ENCODE measurements at regions not wholly inside any gene's neighbourhood (a gene's known extent, or its start where the extent isn't known, plus 50 kb on each side); places are given as distances from the start of the nearest gene placed in this dataset.
A peak's percentile ranks its signal among the peaks of the same experiment; 100 is the strongest.

- intact Hi-C loops (cut with DNase I) = no loop called here
- DNase-seq = no peak
Measured at GRCh38 chr12:58593557-58594304, 326.6 kb downstream of the LRIG3 start.

GRCh38 chr12:58596381-58596780, 323.9 kb downstream of the LRIG3 start:
- intact Hi-C loops (cut with DNase I) = no loop called here
- no peak for DNase-seq

GRCh38 chr12:58601529-58601928, 318.8 kb downstream of the LRIG3 start:
- DNase-seq = no peak

GRCh38 chr12:58602179-58602578, 318.1 kb downstream of the LRIG3 start:
- DNase-seq = no peak
- intact Hi-C loops (cut with DNase I) = no loop called here

More at GRCh38 chr12:58601529-58601928, 318.8 kb downstream of the LRIG3 start:
- intact Hi-C loops (cut with DNase I) = no loop called here

DNA sequence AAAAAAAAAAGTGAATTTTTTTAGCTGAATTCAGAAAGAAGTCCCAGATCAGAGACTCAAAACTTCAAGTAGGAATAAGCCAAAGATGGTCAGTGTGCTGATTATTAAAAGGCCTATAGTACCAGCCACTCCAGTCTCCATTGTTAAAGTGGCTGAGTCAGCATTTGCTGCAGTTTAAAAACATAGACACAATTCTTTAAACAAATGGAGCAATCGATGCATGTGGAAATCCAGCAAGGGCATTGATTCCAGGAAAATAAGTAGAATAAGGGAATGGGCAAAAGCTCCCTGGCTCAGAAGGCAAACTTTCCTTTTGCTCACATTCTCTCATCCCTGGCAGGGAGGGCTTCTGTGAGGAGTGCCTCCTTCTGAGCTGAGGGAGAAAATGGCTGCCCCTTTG, 317.6 kb downstream of the LRIG3 start:
- DNase-seq = no peak
- intact Hi-C loops (cut with DNase I) = no loop called here

GRCh38 chr12:58607805-58608204, 312.5 kb downstream of the LRIG3 start:
- intact Hi-C loops (cut with DNase I) = no loop called here
- no peak for DNase-seq

GRCh38 chr12:58608711-58609110, 311.6 kb downstream of the LRIG3 start:
- no peak for DNase-seq
- intact Hi-C loops (cut with DNase I) = no loop called here

- intact Hi-C loops (cut with DNase I) = no loop called here
- no peak for DNase-seq
Measured at GRCh38 chr12:58615047-58615446, 305.3 kb downstream of the LRIG3 start.

- no peak for DNase-seq
- intact Hi-C loops (cut with DNase I) = no loop called here
Measured at GRCh38 chr12:58615576-58615975, 304.7 kb downstream of the LRIG3 start.

DNA sequence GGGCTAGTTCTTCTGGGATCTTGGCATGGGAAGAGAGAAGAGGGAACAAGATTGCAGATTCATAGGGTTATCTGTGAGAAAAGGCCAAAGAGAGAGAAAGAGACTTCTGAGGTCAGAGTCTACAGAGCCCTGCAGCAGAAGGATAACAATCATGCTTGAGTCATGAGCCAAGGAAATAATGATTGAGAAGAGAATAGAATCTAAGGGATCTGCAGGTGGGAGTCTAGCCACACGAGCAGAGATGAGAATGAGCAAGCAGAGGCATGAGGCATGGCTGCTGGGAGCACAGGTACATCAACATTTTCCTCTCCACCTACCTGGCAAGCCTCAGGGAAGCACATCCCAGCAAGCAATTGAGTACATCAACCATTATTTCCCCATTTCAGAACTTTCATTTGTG, 303.7 kb downstream of the LRIG3 start:
- intact Hi-C loops (cut with DNase I) = no loop called here
- DNase-seq = no peak

GRCh38 chr12:58621126-58621525, 299.2 kb downstream of the LRIG3 start:
- intact Hi-C loops (cut with DNase I) = no loop called here
- peak in 2 of 10 donors; percentile 60 for DNase-seq

DNA sequence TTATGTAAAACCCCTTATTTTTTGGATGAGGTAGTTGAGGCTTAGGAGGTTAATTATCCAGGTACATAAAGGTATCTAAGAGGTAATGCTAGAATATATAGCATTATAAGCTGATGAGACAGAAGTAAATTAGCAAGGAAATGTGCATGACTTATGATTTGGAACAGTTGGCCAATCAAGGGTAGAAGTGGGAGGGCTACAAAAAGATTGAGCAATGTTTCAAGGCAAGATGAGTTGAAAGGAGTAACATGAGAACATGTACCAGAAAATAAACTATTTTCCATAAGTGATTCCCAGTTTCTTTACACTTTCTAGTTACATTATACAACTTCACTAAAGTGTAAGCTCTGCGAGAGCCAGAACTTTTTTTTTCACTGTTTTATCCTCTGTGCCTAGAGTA, 290.9 kb downstream of the LRIG3 start:
- DNase-seq = no peak
- intact Hi-C loops (cut with DNase I) = no loop called here

DNA sequence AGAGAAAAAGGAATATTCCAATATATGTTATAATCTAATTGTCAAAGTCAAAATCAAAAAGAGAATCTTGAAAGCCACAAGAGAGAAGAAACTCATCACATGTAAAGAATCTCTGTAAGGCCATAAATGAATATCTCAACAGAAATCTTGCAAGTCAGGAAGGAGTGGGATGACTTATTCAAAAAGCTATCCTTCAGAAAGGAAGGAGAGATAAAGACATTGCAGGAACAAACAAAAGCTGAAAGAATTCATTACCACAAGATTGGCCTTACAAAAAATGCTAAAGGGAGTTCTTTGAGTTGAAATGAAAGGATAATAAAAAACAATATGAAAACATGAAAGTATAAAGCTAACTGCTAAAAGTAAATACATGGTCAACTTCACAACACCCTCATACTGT, 286.8 kb downstream of the LRIG3 start:
- intact Hi-C loops (cut with DNase I) = no loop called here
- DNase-seq = no peak

DNA sequence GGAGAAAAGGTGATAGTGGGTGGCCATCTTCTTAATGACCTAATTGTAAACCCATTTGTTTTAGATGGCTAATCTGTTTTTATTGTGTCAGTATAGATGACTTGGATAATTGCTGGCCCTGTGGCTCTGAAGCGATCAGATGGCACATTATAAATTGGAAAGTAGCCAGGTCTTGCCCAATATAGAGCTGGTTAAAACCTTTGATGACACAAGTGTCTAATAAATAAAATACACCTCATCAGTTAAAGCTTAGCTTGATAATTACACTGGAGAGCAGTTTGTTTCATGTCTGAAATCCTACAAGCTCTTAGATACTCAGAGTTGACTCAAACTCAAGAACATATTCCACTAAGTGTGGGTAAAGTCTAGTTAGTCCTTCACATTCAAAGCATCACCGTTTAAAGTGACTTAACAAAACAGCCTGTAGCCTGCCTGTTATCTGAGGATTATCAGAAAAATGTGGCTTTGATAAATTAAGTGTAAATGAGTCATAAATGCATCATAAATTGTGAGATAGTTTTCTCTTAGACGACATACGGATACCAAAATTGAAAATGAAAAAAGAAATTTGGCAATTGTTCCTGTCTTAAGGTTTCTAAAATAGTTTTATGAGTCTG, 280.9 kb downstream of the LRIG3 start:
- intact Hi-C loops (cut with DNase I) = no loop called here
- DNase-seq = no peak

GRCh38 chr12:58640314-58640713, 280.0 kb downstream of the LRIG3 start:
- intact Hi-C loops (cut with DNase I) = no loop called here
- DNase-seq = no peak

- intact Hi-C loops (cut with DNase I) = no loop called here
- DNase-seq = no peak
Measured at GRCh38 chr12:58645946-58646345, 274.4 kb downstream of the LRIG3 start.

DNA sequence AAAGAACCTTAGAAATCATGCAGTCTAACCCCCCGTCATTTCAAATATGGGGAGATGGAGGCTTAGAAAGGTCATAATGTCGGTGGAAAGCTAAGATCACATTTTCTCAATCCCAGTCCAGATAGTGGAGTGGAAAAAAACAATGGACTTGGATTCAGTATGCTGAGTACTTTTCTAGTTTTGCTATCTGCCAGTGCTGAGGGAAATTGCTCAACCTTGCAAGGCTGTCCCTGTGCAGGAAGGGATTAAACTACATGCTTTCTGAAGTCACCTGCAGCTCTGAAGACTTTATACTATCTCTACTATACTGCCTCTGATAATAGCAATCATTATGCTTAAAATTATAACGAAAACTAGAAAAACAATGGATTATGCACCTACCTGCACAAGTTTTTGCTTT, 272.8 kb downstream of the LRIG3 start:
- intact Hi-C loops (cut with DNase I) = no loop called here

DNA sequence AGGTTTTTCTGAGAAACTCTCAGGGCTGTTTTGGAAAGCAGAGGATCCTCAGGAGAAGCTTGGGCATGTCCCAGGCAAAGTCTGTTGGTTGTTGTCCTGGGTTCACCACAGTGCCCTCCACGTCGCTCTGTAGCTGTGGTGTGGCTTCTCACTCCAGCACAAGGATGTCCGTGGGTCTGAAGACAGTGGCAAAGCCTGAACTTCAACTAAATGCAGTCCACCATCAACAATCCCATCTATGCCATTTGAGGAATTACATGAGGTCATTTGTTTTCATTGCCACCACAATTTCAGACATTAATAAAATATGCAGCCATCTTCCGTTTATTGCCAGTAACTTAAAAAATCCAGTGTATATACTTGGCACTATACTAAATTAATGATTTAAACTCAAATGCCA, 272.1 kb downstream of the LRIG3 start:
- DNase-seq = no peak
- intact Hi-C loops (cut with DNase I) = no loop called here

More for the DNA sequence above, 272.8 kb downstream of the LRIG3 start:
- no peak for DNase-seq

- no peak for DNase-seq
- intact Hi-C loops (cut with DNase I) = no loop called here
Measured at GRCh38 chr12:58651850-58652249, 268.5 kb downstream of the LRIG3 start.

DNA sequence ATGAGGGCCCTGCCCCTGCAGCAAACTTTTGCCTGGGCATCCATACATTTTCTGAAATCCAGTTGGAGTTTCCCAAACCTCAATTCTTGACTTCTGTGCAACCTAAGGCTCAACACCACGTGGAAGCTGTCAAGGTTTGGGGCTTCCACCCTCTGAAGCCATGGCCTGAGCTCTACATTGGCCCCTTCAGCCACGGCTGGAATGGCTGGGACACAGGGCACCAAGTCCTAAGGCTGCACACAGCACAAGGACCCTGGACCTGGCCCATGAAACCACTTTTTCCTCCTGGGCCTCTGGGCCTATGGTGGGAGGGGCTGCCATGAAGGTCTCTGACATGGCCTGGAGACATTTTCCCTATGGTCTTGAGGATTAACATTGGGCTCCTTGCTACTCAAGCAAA, 266.3 kb downstream of the LRIG3 start:
- peak in 1 of 10 donors; percentile 66 for DNase-seq
- intact Hi-C loops (cut with DNase I) = no loop called here

DNA sequence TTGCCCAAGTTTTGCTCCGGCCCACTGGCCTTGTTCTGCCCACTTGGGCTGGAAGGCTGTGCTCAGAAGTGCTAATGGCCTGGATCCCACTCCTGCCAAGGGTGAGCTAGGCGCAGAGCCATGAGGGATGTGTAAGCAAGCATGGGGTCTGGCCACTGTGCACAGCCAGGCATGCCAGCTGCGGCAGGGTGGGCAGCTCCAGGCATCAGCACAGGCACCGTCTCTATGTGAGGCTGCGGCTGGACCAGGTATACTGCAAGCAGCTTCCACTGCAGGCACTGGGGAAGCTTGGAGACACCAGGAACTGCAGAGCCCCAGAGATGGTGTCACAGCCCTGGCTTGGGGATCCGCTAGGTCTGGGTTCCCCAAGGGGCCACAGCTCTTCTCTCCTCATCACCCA, 264.9 kb downstream of the LRIG3 start:
- intact Hi-C loops (cut with DNase I) = no loop called here
- peak in 1 of 10 donors; percentile 67 for DNase-seq

DNA sequence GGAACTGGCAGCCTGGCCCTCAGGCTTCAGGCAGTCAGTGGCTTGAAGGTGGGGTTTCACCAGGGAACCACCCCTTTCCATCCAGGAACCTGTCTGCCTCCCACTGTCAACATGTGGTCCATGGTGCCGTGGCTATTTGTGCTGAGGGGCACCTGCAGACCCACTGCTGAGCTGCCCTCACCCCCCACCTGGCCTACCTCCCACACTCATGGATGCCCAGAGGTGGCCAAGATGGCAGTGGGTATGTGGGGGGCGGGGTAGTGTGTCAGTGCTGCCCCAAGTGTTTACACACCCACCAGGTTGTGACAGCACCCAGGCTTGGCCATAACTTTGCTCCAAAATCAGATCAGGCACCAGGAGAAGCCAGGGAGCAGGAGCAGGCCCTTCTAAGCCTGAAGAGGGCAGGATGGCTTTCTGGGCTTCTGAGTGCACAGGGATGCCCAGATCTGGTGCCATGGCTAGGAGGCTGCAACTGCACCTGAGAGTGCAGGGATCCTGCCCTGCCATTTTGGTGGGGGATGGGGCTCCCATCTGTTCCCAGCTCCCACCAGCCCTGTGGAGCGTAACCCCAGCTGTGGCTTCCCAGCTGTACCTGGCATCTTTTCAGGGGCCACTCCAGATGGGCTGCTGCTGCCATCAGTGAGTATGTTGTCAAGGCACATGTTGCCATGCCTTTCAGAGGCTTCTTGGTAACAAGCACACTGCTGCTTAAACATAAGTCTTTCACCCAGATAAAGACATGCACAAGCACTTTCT, 263.9 kb downstream of the LRIG3 start:
- DNase-seq = peak in 1 of 10 donors; percentile 56
- intact Hi-C loops (cut with DNase I) = no loop called here

Measured in posterior cingulate gyrus (tissue), 11 donors.